Activated T-cell treated with anti-CD3 and anti-CD28 coated beads, Interleukin-2, amount 50 U/mL, for 48 hours (primary cell): ENCODE measurements at regions not wholly inside any gene's neighbourhood (a gene's known extent, or its start where the extent isn't known, plus 50 kb on each side); places are given as distances from the start of the nearest gene placed in this dataset.

ENCODE experiments used
- DNase-seq, 2 experiments: peaks; one replicate each; pipeline ENCODE4 v3.0.0-alpha.2; 2020

- no peak for DNase-seq
Measured at GRCh38 chr3:189502256-189502655, 128.9 kb upstream of the TP63 start.

- DNase-seq = no peak
Measured at GRCh38 chr3:189502676-189503257, 128.4 kb upstream of the TP63 start.

- DNase-seq = no peak
Measured at GRCh38 chr3:189507856-189508255, 123.3 kb upstream of the TP63 start.

GRCh38 chr3:189508784-189509501 is 122.2 kb upstream of the TP63 start:
- no peak for DNase-seq

GRCh38 chr3:189512039-189512438 is 119.2 kb upstream of the TP63 start:
- DNase-seq = no peak

- DNase-seq = no peak
Measured at GRCh38 chr3:189512821-189513220, 118.4 kb upstream of the TP63 start.

- no peak for DNase-seq
Measured at GRCh38 chr3:189513281-189514117, 117.7 kb upstream of the TP63 start.

GRCh38 chr3:189516039-189516438 is 115.2 kb upstream of the TP63 start:
- DNase-seq = no peak

- DNase-seq = no peak
Measured at GRCh38 chr3:189517981-189518380, 113.2 kb upstream of the TP63 start.

GRCh38 chr3:189519458-189519857 is 111.7 kb upstream of the TP63 start:
- DNase-seq = no peak

GRCh38 chr3:189529468-189529867 is 101.7 kb upstream of the TP63 start:
- DNase-seq = no peak

- peak; percentile 38 to 46 for DNase-seq
Measured at GRCh38 chr3:189529889-189530471, 101.2 kb upstream of the TP63 start.

GRCh38 chr3:189530822-189531221 is 100.4 kb upstream of the TP63 start:
- DNase-seq = peak; percentile 41 to 43

GRCh38 chr3:189531271-189531670 is 99.9 kb upstream of the TP63 start:
- no peak for DNase-seq

GRCh38 chr3:189534531-189534930 is 96.7 kb upstream of the TP63 start:
- no peak for DNase-seq

- DNase-seq = no peak
Measured at GRCh38 chr3:189537135-189537534, 94.1 kb upstream of the TP63 start.

GRCh38 chr3:189547448-189547847 is 83.7 kb upstream of the TP63 start:
- no peak for DNase-seq

- DNase-seq = no peak
Measured at GRCh38 chr3:189548053-189548452, 83.1 kb upstream of the TP63 start.

- DNase-seq = no peak
Measured at GRCh38 chr3:189551007-189551406, 80.2 kb upstream of the TP63 start.

GRCh38 chr3:189554868-189555557 is 76.2 kb upstream of the TP63 start:
- no peak for DNase-seq

GRCh38 chr3:189555558-189555881 is 75.7 kb upstream of the TP63 start:
- no peak for DNase-seq

- no peak for DNase-seq
Measured at GRCh38 chr3:189557824-189558223, 73.4 kb upstream of the TP63 start.

- DNase-seq = no peak
Measured at GRCh38 chr3:189561256-189561655, 69.9 kb upstream of the TP63 start.
